Neural cell (in vitro differentiated cells): ENCODE measurements at regions not wholly inside any gene's neighbourhood (a gene's known extent, or its start where the extent isn't known, plus 50 kb on each side); places are given as distances from the start of the nearest gene placed in this dataset.

Experiments used
- H2AFZ ChIP-seq: fragments of 200-600, 300-800 bp; sonication (generic), shearing (Covaris generic); 2 replicates; pipeline ENCODE4 v1.6.0; 2014; ENCODE audit warnings: low read depth, mild to moderate bottlenecking, antibody characterized with exemption, low read length, moderate library complexity
- H3F3A ChIP-seq: fragments of 200-600 bp; shearing (Covaris generic); 2 replicates; pipeline ENCODE4 v1.6.1; 2016; ENCODE audit warnings: mild to moderate bottlenecking, moderate library complexity, mixed read lengths, antibody characterized with exemption, low read length; ENCODE audit not compliant: insufficient read depth, poor library complexity, severe bottlenecking
- H3K27ac ChIP-seq: fragments of 200-600, 300-800 bp; sonication (generic), shearing (Covaris generic); 2 replicates; pipeline ENCODE4 v1.5.1; 2014; ENCODE audit warnings: mild to moderate bottlenecking, low read length, moderate library complexity
- H3K27me3 ChIP-seq: fragments of 300-800, 200-600 bp; sonication (generic), shearing (Covaris generic); 2 replicates; pipeline ENCODE4 v1.6.0; 2014; ENCODE audit warnings: mild to moderate bottlenecking, low read depth, low read length, moderate library complexity; ENCODE audit not compliant: insufficient read depth
- H3K36me3 ChIP-seq: fragments of 300-800, 200-600 bp; sonication (generic), shearing (Covaris generic); 2 replicates; pipeline ENCODE4 v1.5.1; 2014; ENCODE audit warnings: mild to moderate bottlenecking, antibody characterized with exemption, low read length, moderate library complexity; ENCODE audit not compliant: insufficient read depth
- H3K4me2 ChIP-seq: fragments of 300-800, 200-600 bp; sonication (generic), shearing (Covaris generic); 2 replicates; pipeline ENCODE4 v1.6.0; 2014; ENCODE audit warnings: mild to moderate bottlenecking, low read length
- H3K4me3 ChIP-seq: fragments of 300-800, 200-600 bp; sonication (generic), shearing (Covaris generic); 2 replicates; pipeline ENCODE4 v1.5.1; 2014; ENCODE audit warnings: mild to moderate bottlenecking, low read length, moderate library complexity
- H3K79me2 ChIP-seq: fragments of 200-600 bp; shearing (Covaris generic); replicated peaks from 2 replicates; pipeline ENCODE4 v1.6.0; 2014; ENCODE audit warnings: mild to moderate bottlenecking, low read length, moderate library complexity; ENCODE audit not compliant: insufficient read depth
- H3K9ac ChIP-seq: fragments of 300-800, 200-600 bp; sonication (generic), shearing (Covaris generic); 2 replicates; pipeline ENCODE4 v1.6.1; 2016; ENCODE audit warnings: mild to moderate bottlenecking, low read length, mixed read lengths
- H3K9me2 ChIP-seq: fragments of 200-600 bp; shearing (Covaris generic); 2 replicates; pipeline ENCODE4 v1.6.1; 2016; ENCODE audit warnings: mild to moderate bottlenecking, low read length, mixed read lengths; ENCODE audit not compliant: insufficient read depth
- H3K9me3 ChIP-seq: fragments of 200-600, 300-800 bp; sonication (generic), shearing (Covaris generic); 2 replicates; pipeline ENCODE4 v1.6.1; 2016; ENCODE audit warnings: mild to moderate bottlenecking, mixed run types, low read length, moderate library complexity, mixed read lengths
- H4K20me1 ChIP-seq: fragments of 200-600 bp; shearing (Covaris generic); 2 replicates; pipeline ENCODE4 v1.6.1; 2016; ENCODE audit warnings: mild to moderate bottlenecking, mixed run types; ENCODE audit not compliant: insufficient read depth
- CTCF ChIP-seq: fragments of 450-650 bp; IDR thresholded peaks from 2 replicates; pipeline ENCODE4 v1.5.1; 2014; ENCODE audit warnings: antibody characterized with exemption, mild to moderate bottlenecking, moderate library complexity; ENCODE audit not compliant: poor library complexity, severe bottlenecking
- EP300 ChIP-seq: fragments of 450-650 bp; conservative IDR thresholded peaks from 2 replicates; pipeline ENCODE4 v1.6.1; 2014; ENCODE audit warnings: antibody characterized with exemption, mild to moderate bottlenecking, moderate library complexity; ENCODE audit not compliant: poor library complexity, severe bottlenecking
- EZH2 ChIP-seq: fragments of 200-600, 300-800 bp; shearing (Covaris generic), sonication (generic); IDR thresholded peaks from 2 replicates; pipeline ENCODE4 v1.6.1; 2014; ENCODE audit warnings: antibody characterized with exemption, low read length, borderline replicate concordance, mild to moderate bottlenecking; ENCODE audit not compliant: insufficient read depth, poor library complexity, severe bottlenecking
- MXI1 ChIP-seq: fragments of 450-650 bp; conservative IDR thresholded peaks from 2 replicates; pipeline ENCODE4 v1.6.1; 2014; ENCODE audit warnings: antibody characterized with exemption, mild to moderate bottlenecking; ENCODE audit not compliant: poor library complexity, severe bottlenecking
- POLR2AphosphoS5 ChIP-seq: IDR thresholded peaks from 2 replicates; pipeline ENCODE4 v1.6.1; 2012
- RAD21 ChIP-seq: fragments of 450-650 bp; conservative IDR thresholded peaks from 2 replicates; pipeline ENCODE4 v1.6.1; 2014; ENCODE audit warnings: antibody characterized with exemption, mild to moderate bottlenecking, moderate library complexity
- REST ChIP-seq: IDR thresholded peaks from 2 replicates; pipeline ENCODE4 v1.6.1; 2012; ENCODE audit warnings: borderline replicate concordance
- SMC3 ChIP-seq: fragments of 450-650 bp; conservative IDR thresholded peaks from 2 replicates; pipeline ENCODE4 v1.6.1; 2014; ENCODE audit warnings: antibody characterized with exemption, mild to moderate bottlenecking, moderate library complexity; ENCODE audit not compliant: poor library complexity
- TAF1 ChIP-seq: IDR thresholded peaks from 2 replicates; pipeline ENCODE4 v1.6.1; 2012; ENCODE audit warnings: low read depth

GRCh38 chr6:114649298-114649697 lies 306.5 kb upstream of the HS3ST5 start:
- Histone ChIP-seq H3K4me3 (no peak overlapping the region), H3F3A (no peaks in the 10 kb centered on the region), H4K20me1 (no peaks in the 10 kb centered on the region), H2AFZ (no peak overlapping the region), H3K79me2 (no peaks in the 10 kb centered on the region), H3K27me3 (no peaks in the 10 kb centered on the region), H3K9me3 (no peaks in the 10 kb centered on the region), H3K9me2 (no peaks in the 10 kb centered on the region), H3K27ac (no peak overlapping the region), H3K36me3 (no peaks in the 10 kb centered on the region), H3K4me2 (no peak overlapping the region), H3K9ac (no peak overlapping the region)
- TF ChIP-seq REST (no peak), RAD21 (no peak), EP300 (no peak)

- TF ChIP-seq POLR2AphosphoS5 (no peak), CTCF (no peak)
- Histone ChIP-seq H3K79me2 (no peaks in the 10 kb centered on the region), H3K36me3 (no peaks in the 10 kb centered on the region), H3F3A (no peaks in the 10 kb centered on the region), H4K20me1 (no peaks in the 10 kb centered on the region), H3K27ac (no peak overlapping the region), H3K4me2 (no peak overlapping the region), H3K9me3 (no peaks in the 10 kb centered on the region), H3K9ac (no peak overlapping the region), H2AFZ (no peak overlapping the region), H3K27me3 (no peaks in the 10 kb centered on the region), H3K9me2 (no peaks in the 10 kb centered on the region), H3K4me3 (no peak overlapping the region)
Observed at GRCh38 chr6:114648847-114649246, 306.0 kb upstream of the HS3ST5 start.

GRCh38 chr6:114638341-114638740 lies 295.5 kb upstream of the HS3ST5 start:
- H3K9me3 ChIP-seq = no peaks in the 10 kb centered on the region

More at GRCh38 chr6:114638341-114638740, 295.5 kb upstream of the HS3ST5 start:
- H3K79me2 ChIP-seq = no peaks in the 10 kb centered on the region
- H3F3A ChIP-seq = no peaks in the 10 kb centered on the region
- H3K9me2 ChIP-seq = no peaks in the 10 kb centered on the region
- H4K20me1 ChIP-seq = no peaks in the 10 kb centered on the region
- H2AFZ ChIP-seq = no peak overlapping the region
- H3K9ac ChIP-seq = no peak overlapping the region
- H3K4me2 ChIP-seq = no peak overlapping the region
- no peak overlapping the region for H3K4me3 ChIP-seq
- H3K27ac ChIP-seq = no peak overlapping the region
- no peak for TF ChIP-seq EP300
- TF ChIP-seq TAF1 = no peak
- TF ChIP-seq EZH2 = no peak
- no peak for TF ChIP-seq SMC3
- TF ChIP-seq REST = no peak
- TF ChIP-seq CTCF = no peak
- TF ChIP-seq RAD21 = no peak
- no peak for TF ChIP-seq POLR2AphosphoS5
- TF ChIP-seq MXI1 = no peak
- no peaks in the 10 kb centered on the region for H3K36me3 ChIP-seq
- H3K27me3 ChIP-seq = no peaks in the 10 kb centered on the region
